ENCODE measurements at regions not wholly inside any gene's neighbourhood (a gene's known extent, or its start where the extent isn't known, plus 50 kb on each side); places are given as distances from the start of the nearest gene placed in this dataset.
A peak's percentile ranks its signal among the peaks of the same experiment; 100 is the strongest.

- no peak overlapping the region for H2AFZ ChIP-seq (ENCODE audit: low read length)
- H3K9me3 ChIP-seq (ENCODE audit: low read length), result peaks cover 20% of the 10 kb centered on the region
- no peaks in the 10 kb centered on the region for H3K4me1 ChIP-seq (ENCODE audit: low read length)
- H3K27ac ChIP-seq (ENCODE audit: low read length), result no peak overlapping the region
- H3K4me3 ChIP-seq (ENCODE audit: low read length), result no peak overlapping the region
- H3K36me3 ChIP-seq (ENCODE audit: insufficient read depth, low read length), result no peaks in the 10 kb centered on the region
- DNase-seq, result no peak
- no peak overlapping the region for H3K4me2 ChIP-seq (ENCODE audit: low read depth, low read length, poor library complexity, severe bottlenecking)
- H3K9ac ChIP-seq (ENCODE audit: low read length), result no peak overlapping the region
- no peaks in the 10 kb centered on the region for H3K27me3 ChIP-seq (ENCODE audit: low read length)
- H3K9me2 ChIP-seq (replicated peaks; ENCODE audit: insufficient read depth, low read length), result no peaks in the 10 kb centered on the region
- H4K20me1 ChIP-seq (ENCODE audit: insufficient read depth, low read depth, low read length), result no peaks in the 10 kb centered on the region
- no peaks in the 10 kb centered on the region for H3K79me2 ChIP-seq (ENCODE audit: low read length)
Observed at GRCh38 chr5:13488254-13488931, 456.1 kb downstream of the DNAH5 start.

DNA sequence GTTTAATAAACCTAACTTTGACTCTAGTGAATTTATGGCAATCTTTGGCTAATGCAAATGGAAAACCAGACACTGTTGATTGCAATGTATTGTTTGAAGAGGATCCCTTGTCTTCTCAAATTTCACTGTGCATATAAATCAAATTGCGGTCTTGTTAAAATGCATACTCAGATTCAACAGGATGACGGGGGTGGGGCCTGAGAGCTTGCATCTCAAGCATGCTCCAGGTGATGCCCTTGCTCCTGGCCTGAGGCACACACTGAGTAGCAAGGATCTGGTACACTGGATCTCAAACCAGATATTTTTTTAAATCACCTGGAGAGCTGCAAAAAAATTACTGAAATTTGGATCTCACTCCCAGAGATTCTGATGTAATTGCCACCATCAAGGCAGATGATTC, 463.7 kb downstream of the DNAH5 start:
- H3K4me2 ChIP-seq (ENCODE audit: low read depth, low read length, poor library complexity, severe bottlenecking), result no peak overlapping the region
- H3K9me3 ChIP-seq (ENCODE audit: low read length), result peaks cover 12% of the 10 kb centered on the region
- no peak overlapping the region for H2AFZ ChIP-seq (ENCODE audit: low read length)
- no peaks in the 10 kb centered on the region for H3K79me2 ChIP-seq (ENCODE audit: low read length)
- H3K36me3 ChIP-seq (ENCODE audit: insufficient read depth, low read length), result no peaks in the 10 kb centered on the region
- H3K9ac ChIP-seq (ENCODE audit: low read length), result no peak overlapping the region
- H3K9me2 ChIP-seq (replicated peaks; ENCODE audit: insufficient read depth, low read length), result no peaks in the 10 kb centered on the region
- DNase-seq, result no peak
- H4K20me1 ChIP-seq (ENCODE audit: insufficient read depth, low read depth, low read length), result no peaks in the 10 kb centered on the region
- no peak overlapping the region for H3K4me3 ChIP-seq (ENCODE audit: low read length)
- H3K4me1 ChIP-seq (ENCODE audit: low read length), result no peaks in the 10 kb centered on the region
- H3K27ac ChIP-seq (ENCODE audit: low read length), result no peak overlapping the region
- no peaks in the 10 kb centered on the region for H3K27me3 ChIP-seq (ENCODE audit: low read length)

- H2AFZ ChIP-seq (ENCODE audit: low read length), result no peak overlapping the region
- no peak overlapping the region for H3K4me3 ChIP-seq (ENCODE audit: low read length)
- H3K27me3 ChIP-seq (ENCODE audit: low read length), result no peaks in the 10 kb centered on the region
- no peaks in the 10 kb centered on the region for H4K20me1 ChIP-seq (ENCODE audit: insufficient read depth, low read depth, low read length)
- no peaks in the 10 kb centered on the region for H3K4me1 ChIP-seq (ENCODE audit: low read length)
- H3K9me3 ChIP-seq (ENCODE audit: low read length), result peaks cover 4% of the 10 kb centered on the region
- no peak overlapping the region for H3K4me2 ChIP-seq (ENCODE audit: low read depth, low read length, poor library complexity, severe bottlenecking)
- DNase-seq, result peak; percentile 55
- no peak overlapping the region for H3K9ac ChIP-seq (ENCODE audit: low read length)
- H3K27ac ChIP-seq (ENCODE audit: low read length), result no peak overlapping the region
- no peaks in the 10 kb centered on the region for H3K36me3 ChIP-seq (ENCODE audit: insufficient read depth, low read length)
- no peaks in the 10 kb centered on the region for H3K9me2 ChIP-seq (replicated peaks; ENCODE audit: insufficient read depth, low read length)
- H3K79me2 ChIP-seq (ENCODE audit: low read length), result no peaks in the 10 kb centered on the region
Observed at GRCh38 chr5:13478831-13479465, 465.5 kb downstream of the DNAH5 start.

GRCh38 chr5:13477118-13477737, 467.3 kb downstream of the DNAH5 start:
- no peak overlapping the region for H3K27ac ChIP-seq (ENCODE audit: low read length)
- no peak overlapping the region for H3K4me3 ChIP-seq (ENCODE audit: low read length)
- no peaks in the 10 kb centered on the region for H3K4me1 ChIP-seq (ENCODE audit: low read length)
- peaks cover 4% of the 10 kb centered on the region for H3K9me3 ChIP-seq (ENCODE audit: low read length)
- no peaks in the 10 kb centered on the region for H3K9me2 ChIP-seq (replicated peaks; ENCODE audit: insufficient read depth, low read length)
- no peak overlapping the region for H3K9ac ChIP-seq (ENCODE audit: low read length)
- H3K79me2 ChIP-seq (ENCODE audit: low read length), result no peaks in the 10 kb centered on the region
- no peak for DNase-seq
- no peak overlapping the region for H2AFZ ChIP-seq (ENCODE audit: low read length)
- no peak overlapping the region for H3K4me2 ChIP-seq (ENCODE audit: low read depth, low read length, poor library complexity, severe bottlenecking)
- H3K36me3 ChIP-seq (ENCODE audit: insufficient read depth, low read length), result no peaks in the 10 kb centered on the region
- no peaks in the 10 kb centered on the region for H3K27me3 ChIP-seq (ENCODE audit: low read length)
- no peaks in the 10 kb centered on the region for H4K20me1 ChIP-seq (ENCODE audit: insufficient read depth, low read depth, low read length)

- H3K4me2 ChIP-seq (ENCODE audit: low read depth, low read length, poor library complexity, severe bottlenecking), result no peak overlapping the region
Observed at GRCh38 chr5:13472842-13473241, 471.6 kb downstream of the DNAH5 start.

DNA sequence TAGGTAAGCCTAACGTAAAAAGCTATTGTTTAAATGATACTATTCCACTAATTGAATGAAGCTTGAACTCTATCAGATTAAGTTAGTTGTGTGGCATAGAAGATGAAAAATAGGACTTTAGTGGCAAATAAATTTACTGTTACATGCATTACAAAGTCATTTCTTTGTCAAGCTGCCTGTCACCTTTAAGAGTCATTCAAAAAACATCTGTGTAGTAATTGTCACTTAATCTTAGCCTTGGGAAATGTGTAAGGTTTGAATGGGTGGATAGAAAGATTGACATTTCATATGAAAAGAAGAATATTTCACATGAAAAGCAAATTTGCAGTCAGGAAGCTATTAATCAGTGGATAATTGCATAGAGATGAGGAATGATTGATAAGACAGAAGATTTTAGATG, 473.5 kb downstream of the DNAH5 start:
- Histone ChIP-seq H3K27me3 (ENCODE audit: low read length) (no peaks in the 10 kb centered on the region), H3K79me2 (ENCODE audit: low read length) (no peaks in the 10 kb centered on the region), H3K9me2 (replicated peaks; ENCODE audit: insufficient read depth, low read length) (no peaks in the 10 kb centered on the region), H3K36me3 (ENCODE audit: insufficient read depth, low read length) (no peaks in the 10 kb centered on the region), H2AFZ (ENCODE audit: low read length) (no peak overlapping the region), H3K27ac (ENCODE audit: low read length) (no peak overlapping the region), H3K9ac (ENCODE audit: low read length) (no peak overlapping the region), H3K9me3 (ENCODE audit: low read length) (peaks cover 18% of the 10 kb centered on the region), H3K4me3 (ENCODE audit: low read length) (no peak overlapping the region), H4K20me1 (ENCODE audit: insufficient read depth, low read depth, low read length) (no peaks in the 10 kb centered on the region), H3K4me1 (ENCODE audit: low read length) (no peaks in the 10 kb centered on the region), H3K4me2 (ENCODE audit: low read depth, low read length, poor library complexity, severe bottlenecking) (no peak overlapping the region)
- no peak for DNase-seq

More at GRCh38 chr5:13472842-13473241, 471.6 kb downstream of the DNAH5 start:
- Histone ChIP-seq H4K20me1 (ENCODE audit: insufficient read depth, low read depth, low read length) (no peaks in the 10 kb centered on the region), H3K9me3 (ENCODE audit: low read length) (peaks cover 20% of the 10 kb centered on the region), H3K4me1 (ENCODE audit: low read length) (no peaks in the 10 kb centered on the region), H3K79me2 (ENCODE audit: low read length) (no peaks in the 10 kb centered on the region), H3K4me3 (ENCODE audit: low read length) (no peak overlapping the region), H3K36me3 (ENCODE audit: insufficient read depth, low read length) (no peaks in the 10 kb centered on the region), H3K27ac (ENCODE audit: low read length) (no peak overlapping the region), H2AFZ (ENCODE audit: low read length) (no peak overlapping the region), H3K27me3 (ENCODE audit: low read length) (no peaks in the 10 kb centered on the region), H3K9me2 (replicated peaks; ENCODE audit: insufficient read depth, low read length) (no peaks in the 10 kb centered on the region), H3K9ac (ENCODE audit: low read length) (no peak overlapping the region)
- DNase-seq, result no peak

GRCh38 chr5:13470263-13470662, 474.2 kb downstream of the DNAH5 start:
- H3K27ac ChIP-seq (ENCODE audit: low read length), result no peak overlapping the region
- H3K4me2 ChIP-seq (ENCODE audit: low read depth, low read length, poor library complexity, severe bottlenecking), result no peak overlapping the region
- no peak for DNase-seq
- no peaks in the 10 kb centered on the region for H4K20me1 ChIP-seq (ENCODE audit: insufficient read depth, low read depth, low read length)
- H3K4me1 ChIP-seq (ENCODE audit: low read length), result no peaks in the 10 kb centered on the region
- H3K9ac ChIP-seq (ENCODE audit: low read length), result no peak overlapping the region
- no peak overlapping the region for H3K4me3 ChIP-seq (ENCODE audit: low read length)
- no peaks in the 10 kb centered on the region for H3K79me2 ChIP-seq (ENCODE audit: low read length)
- H3K27me3 ChIP-seq (ENCODE audit: low read length), result no peaks in the 10 kb centered on the region
- H2AFZ ChIP-seq (ENCODE audit: low read length), result no peak overlapping the region
- H3K9me2 ChIP-seq (replicated peaks; ENCODE audit: insufficient read depth, low read length), result no peaks in the 10 kb centered on the region
- no peaks in the 10 kb centered on the region for H3K36me3 ChIP-seq (ENCODE audit: insufficient read depth, low read length)
- H3K9me3 ChIP-seq (ENCODE audit: low read length), result peaks cover 18% of the 10 kb centered on the region

DNA sequence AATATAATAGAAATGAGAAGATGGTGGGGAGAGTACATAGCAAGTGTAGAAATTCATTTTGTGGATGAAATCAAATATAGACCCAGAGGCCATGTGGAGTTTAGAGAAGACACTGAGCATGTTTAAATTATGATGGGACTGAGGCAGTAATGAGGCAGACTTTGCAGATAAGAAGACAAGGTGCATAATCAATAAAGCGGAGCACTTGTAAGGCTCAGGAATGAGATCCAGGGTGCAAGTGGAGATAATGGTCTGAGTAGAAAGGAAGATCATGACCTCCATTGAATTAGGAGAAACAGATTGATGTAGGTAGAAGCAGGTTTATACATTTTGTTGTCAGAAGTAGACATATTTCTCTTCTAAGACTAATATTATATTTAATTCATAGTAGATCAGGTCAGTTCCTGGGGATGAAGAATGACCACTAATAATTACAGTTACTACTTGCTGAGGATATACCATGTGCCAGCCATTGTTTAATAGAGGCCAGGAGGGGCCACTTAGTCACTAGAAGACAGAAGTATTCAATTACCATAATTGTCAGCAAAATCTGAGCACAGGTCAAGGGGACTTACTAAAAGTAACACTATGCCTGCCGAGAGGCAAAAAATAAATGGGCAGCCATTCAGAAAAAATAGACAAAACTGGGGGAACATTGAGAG, 479.8 kb downstream of the DNAH5 start:
- H3K27me3 ChIP-seq (ENCODE audit: low read length), result no peaks in the 10 kb centered on the region
- H3K9me2 ChIP-seq (replicated peaks; ENCODE audit: insufficient read depth, low read length), result no peaks in the 10 kb centered on the region
- H3K36me3 ChIP-seq (ENCODE audit: insufficient read depth, low read length), result no peaks in the 10 kb centered on the region
- no peaks in the 10 kb centered on the region for H3K79me2 ChIP-seq (ENCODE audit: low read length)
- no peak overlapping the region for H3K27ac ChIP-seq (ENCODE audit: low read length)
- no peak overlapping the region for H2AFZ ChIP-seq (ENCODE audit: low read length)
- no peaks in the 10 kb centered on the region for H3K4me1 ChIP-seq (ENCODE audit: low read length)
- no peak overlapping the region for H3K9ac ChIP-seq (ENCODE audit: low read length)
- H4K20me1 ChIP-seq (ENCODE audit: insufficient read depth, low read depth, low read length), result no peaks in the 10 kb centered on the region
- H3K9me3 ChIP-seq (ENCODE audit: low read length), result peaks cover 27% of the 10 kb centered on the region
- no peak overlapping the region for H3K4me2 ChIP-seq (ENCODE audit: low read depth, low read length, poor library complexity, severe bottlenecking)
- H3K4me3 ChIP-seq (ENCODE audit: low read length), result no peak overlapping the region
- DNase-seq, result no peak

Data from Karpas-422 (cell line).